ENCODE measurements at regions not wholly inside any gene's neighbourhood (a gene's known extent, or its start where the extent isn't known, plus 50 kb on each side); places are given as distances from the start of the nearest gene placed in this dataset.

DNA sequence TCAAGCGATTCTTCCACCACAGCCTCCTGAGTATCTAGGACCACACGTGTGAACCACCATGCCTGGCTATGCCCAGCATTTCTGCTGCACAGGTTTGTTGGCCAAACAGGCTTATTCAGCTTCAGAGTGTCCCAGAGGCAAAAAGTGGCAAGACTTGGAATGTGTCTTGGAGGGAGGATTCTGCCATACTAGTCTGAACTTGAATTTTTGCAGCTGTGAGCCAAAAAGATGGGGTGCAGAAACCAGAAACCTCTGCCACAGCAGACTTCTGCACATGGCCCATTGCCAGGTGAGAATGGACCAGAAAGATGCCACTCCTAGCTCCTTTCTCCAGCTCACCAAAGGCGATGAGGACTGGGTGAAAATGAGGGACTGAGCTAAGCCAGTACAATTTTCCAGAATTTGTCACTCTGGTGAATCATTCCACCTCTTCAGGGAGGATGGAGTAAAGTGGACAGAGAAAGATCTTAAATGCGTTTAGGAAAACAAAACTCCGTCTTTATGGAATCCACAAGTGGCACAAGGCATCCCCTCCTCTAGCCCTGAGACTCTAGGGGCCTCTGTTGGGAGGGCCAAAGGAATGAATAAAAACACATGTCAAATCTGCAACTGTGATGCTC lies 369.1 kb upstream of the CLNK start:
- Mint-ChIP-seq H3K4me3 (no peak overlapping the region), H3K27me3 (no peaks in the 10 kb centered on the region), H3K9me3 (peaks cover 0 to 11% (median under 1%) of the 10 kb centered on the region in 8 donors), H3K36me3 (no peaks in the 10 kb centered on the region), H3K4me1 (no peaks in the 10 kb centered on the region), H3K27ac (no peak overlapping the region)
- H3K27ac ChIP-seq (ENCODE audit: low read depth, low read length) = no peak overlapping the region
- no peak for DNase-seq
- no peaks in the 10 kb centered on the region for H3K27me3 ChIP-seq (ENCODE audit: insufficient read depth, low read length)
- no peaks in the 10 kb centered on the region for H3K9me3 ChIP-seq (ENCODE audit: control insufficient read depth in 1 of 2, low read length in 2 of 2)
- H3K4me3 ChIP-seq (ENCODE audit: low read length in 2 of 2) = no peak overlapping the region
- intact Hi-C loops (cut with micrococcal nuclease) = no loop called here
- H3K36me3 ChIP-seq (ENCODE audit: insufficient read depth, low read length) = no peaks in the 10 kb centered on the region
- CTCF ChIA-PET (ENCODE audit: partially characterized antibody) = no interaction called here
- POLR2A ChIA-PET (ENCODE audit: partially characterized antibody) = no interaction called here
- H3K4me1 ChIP-seq (ENCODE audit: insufficient read depth, low read length) = no peaks in the 10 kb centered on the region

DNA sequence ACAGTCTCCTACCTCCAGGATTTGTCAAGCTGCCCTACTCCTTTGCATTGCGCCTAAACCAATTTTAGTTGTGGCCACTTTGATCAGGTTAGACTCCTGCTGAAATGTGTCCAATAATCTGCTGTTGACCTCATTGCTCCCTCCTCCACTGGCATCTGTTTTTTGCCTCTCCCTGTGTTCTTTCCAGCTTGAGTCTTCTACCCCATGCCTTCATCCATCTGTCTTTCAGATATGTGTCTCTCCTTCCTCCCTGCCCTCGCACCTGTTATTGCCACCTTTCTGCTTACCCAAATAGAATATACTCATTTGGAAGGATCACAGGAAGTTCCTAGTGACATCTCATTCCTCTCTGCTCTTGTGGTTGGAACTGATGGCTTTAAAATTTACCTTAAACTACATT lies 366.6 kb upstream of the CLNK start:
- no peaks in the 10 kb centered on the region for H3K4me1 Mint-ChIP-seq
- ChIA-PET POLR2A (ENCODE audit: partially characterized antibody) (no interaction called here), CTCF (ENCODE audit: partially characterized antibody) (no interaction called here)
- intact Hi-C loops (cut with micrococcal nuclease) = no loop called here
- H3K36me3 ChIP-seq (ENCODE audit: insufficient read depth, low read length) = no peaks in the 10 kb centered on the region
- no peak overlapping the region for H3K27ac ChIP-seq (ENCODE audit: low read depth, low read length)
- H3K4me3 ChIP-seq (ENCODE audit: low read length in 2 of 2) = no peak overlapping the region
- H3K27ac Mint-ChIP-seq = no peak overlapping the region
- no peaks in the 10 kb centered on the region for H3K27me3 Mint-ChIP-seq
- H3K9me3 Mint-ChIP-seq = peaks cover 0 to 6% (median 0%) of the 10 kb centered on the region in 8 donors
- no peaks in the 10 kb centered on the region for H3K4me1 ChIP-seq (ENCODE audit: insufficient read depth, low read length)
- H3K9me3 ChIP-seq (ENCODE audit: control insufficient read depth in 1 of 2, low read length in 2 of 2) = no peaks in the 10 kb centered on the region
- H3K4me3 Mint-ChIP-seq = no peak overlapping the region
- DNase-seq = no peak
- no peaks in the 10 kb centered on the region for H3K36me3 Mint-ChIP-seq
- H3K27me3 ChIP-seq (ENCODE audit: insufficient read depth, low read length) = no peaks in the 10 kb centered on the region

DNA sequence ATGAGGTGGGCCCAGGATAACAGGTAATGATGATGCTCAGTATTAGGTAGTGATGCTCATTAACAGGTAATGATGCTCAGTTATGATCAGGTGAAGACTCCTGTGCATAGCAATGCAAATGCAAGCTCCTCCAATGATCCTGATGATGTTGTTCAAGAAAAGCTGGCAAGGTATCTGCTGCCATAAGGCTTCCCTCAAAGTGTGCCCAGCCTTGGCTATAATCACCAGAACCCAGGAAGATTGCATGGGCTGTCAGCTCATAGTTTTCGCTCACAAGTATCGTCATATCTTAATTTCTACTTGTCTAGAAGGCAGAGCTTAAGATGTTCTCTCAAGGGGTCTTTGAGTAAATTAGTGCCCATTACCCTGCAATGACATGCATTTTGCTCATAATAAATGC lies 366.2 kb upstream of the CLNK start:
- H3K4me1 ChIP-seq (ENCODE audit: insufficient read depth, low read length) = no peaks in the 10 kb centered on the region
- H3K27ac ChIP-seq (ENCODE audit: low read depth, low read length) = no peak overlapping the region
- no peaks in the 10 kb centered on the region for H3K36me3 ChIP-seq (ENCODE audit: insufficient read depth, low read length)
- H3K27me3 ChIP-seq (ENCODE audit: insufficient read depth, low read length) = no peaks in the 10 kb centered on the region
- ChIA-PET POLR2A (ENCODE audit: partially characterized antibody) (no interaction called here), CTCF (ENCODE audit: partially characterized antibody) (no interaction called here)
- DNase-seq = no peak
- Mint-ChIP-seq H3K27ac (no peak overlapping the region), H3K36me3 (no peaks in the 10 kb centered on the region), H3K4me1 (no peaks in the 10 kb centered on the region), H3K4me3 (no peak overlapping the region), H3K9me3 (peaks cover 0 to 6% (median 0%) of the 10 kb centered on the region in 8 donors), H3K27me3 (no peaks in the 10 kb centered on the region)
- H3K9me3 ChIP-seq (ENCODE audit: control insufficient read depth in 1 of 2, low read length in 2 of 2) = no peaks in the 10 kb centered on the region
- H3K4me3 ChIP-seq (ENCODE audit: low read length in 2 of 2) = no peak overlapping the region
- intact Hi-C loops (cut with micrococcal nuclease) = no loop called here

DNA sequence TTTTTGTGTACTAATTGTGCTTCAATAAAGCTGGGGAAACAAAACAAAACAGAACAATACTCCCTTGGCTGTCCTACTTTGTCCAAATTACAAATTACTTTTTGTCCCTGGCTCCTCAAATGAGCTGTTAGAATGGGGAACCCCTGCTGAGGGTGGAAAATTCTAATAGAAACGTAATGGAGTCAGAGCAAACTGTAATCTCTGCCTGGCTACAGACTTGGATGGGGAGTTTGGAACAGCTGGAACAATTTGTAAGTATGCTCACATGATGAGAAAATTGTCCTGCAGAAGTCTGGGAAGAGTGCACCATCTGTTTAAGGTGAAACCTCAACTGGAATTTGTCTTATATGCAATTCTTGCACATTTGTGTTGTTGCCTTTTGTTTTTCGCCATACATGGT lies 364.4 kb upstream of the CLNK start:
- no peak for DNase-seq
- H3K4me1 Mint-ChIP-seq = no peaks in the 10 kb centered on the region
- H3K9me3 Mint-ChIP-seq = peaks cover 0 to 6% (median 1%) of the 10 kb centered on the region in 8 donors
- no peaks in the 10 kb centered on the region for H3K36me3 ChIP-seq (ENCODE audit: insufficient read depth, low read length)
- CTCF ChIA-PET (ENCODE audit: partially characterized antibody) = no interaction called here
- H3K27ac Mint-ChIP-seq = no peak overlapping the region
- H3K27me3 Mint-ChIP-seq = no peaks in the 10 kb centered on the region
- intact Hi-C loops (cut with micrococcal nuclease) = no loop called here
- no peaks in the 10 kb centered on the region for H3K4me1 ChIP-seq (ENCODE audit: insufficient read depth, low read length)
- no peak overlapping the region for H3K4me3 Mint-ChIP-seq
- H3K4me3 ChIP-seq (ENCODE audit: low read length in 2 of 2) = no peak overlapping the region
- no peaks in the 10 kb centered on the region for H3K9me3 ChIP-seq (ENCODE audit: control insufficient read depth in 1 of 2, low read length in 2 of 2)
- no peak overlapping the region for H3K27ac ChIP-seq (ENCODE audit: low read depth, low read length)
- H3K36me3 Mint-ChIP-seq = no peaks in the 10 kb centered on the region
- H3K27me3 ChIP-seq (ENCODE audit: insufficient read depth, low read length) = no peaks in the 10 kb centered on the region
- POLR2A ChIA-PET (ENCODE audit: partially characterized antibody) = no interaction called here

DNA sequence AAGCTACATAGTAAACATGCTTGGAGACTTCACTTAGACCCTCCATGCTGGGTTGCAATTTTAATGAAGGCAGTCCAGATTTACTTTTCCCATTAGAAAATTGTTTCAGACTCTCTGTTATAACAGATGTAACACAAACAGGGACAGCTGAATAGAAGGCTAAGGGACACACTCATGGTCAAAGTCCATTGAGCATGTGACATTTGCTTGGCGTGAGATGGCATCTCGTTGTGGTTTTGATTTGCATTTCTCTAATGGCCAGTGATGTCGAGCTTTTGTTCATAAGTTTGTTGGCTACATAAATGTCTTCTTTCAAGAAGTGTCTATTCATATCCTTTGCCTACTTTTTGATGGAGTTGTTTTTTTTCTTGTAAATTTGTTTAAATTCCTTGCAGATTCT lies 358.2 kb upstream of the CLNK start:
- Mint-ChIP-seq H3K9me3 (peaks cover 0 to 6% (median 1%) of the 10 kb centered on the region in 8 donors), H3K27me3 (no peaks in the 10 kb centered on the region), H3K4me3 (no peak overlapping the region), H3K36me3 (no peaks in the 10 kb centered on the region), H3K4me1 (no peaks in the 10 kb centered on the region), H3K27ac (no peak overlapping the region)
- Histone ChIP-seq H3K4me3 (ENCODE audit: low read length in 2 of 2) (no peak overlapping the region), H3K4me1 (ENCODE audit: insufficient read depth, low read length) (no peaks in the 10 kb centered on the region), H3K27ac (ENCODE audit: low read depth, low read length) (no peak overlapping the region), H3K36me3 (ENCODE audit: insufficient read depth, low read length) (no peaks in the 10 kb centered on the region), H3K9me3 (ENCODE audit: control insufficient read depth in 1 of 2, low read length in 2 of 2) (no peaks in the 10 kb centered on the region), H3K27me3 (ENCODE audit: insufficient read depth, low read length) (no peaks in the 10 kb centered on the region)
- ChIA-PET CTCF (ENCODE audit: partially characterized antibody) (no interaction called here), POLR2A (ENCODE audit: partially characterized antibody) (no interaction called here)
- intact Hi-C loops (cut with micrococcal nuclease) = no loop called here
- no peak for DNase-seq

DNA sequence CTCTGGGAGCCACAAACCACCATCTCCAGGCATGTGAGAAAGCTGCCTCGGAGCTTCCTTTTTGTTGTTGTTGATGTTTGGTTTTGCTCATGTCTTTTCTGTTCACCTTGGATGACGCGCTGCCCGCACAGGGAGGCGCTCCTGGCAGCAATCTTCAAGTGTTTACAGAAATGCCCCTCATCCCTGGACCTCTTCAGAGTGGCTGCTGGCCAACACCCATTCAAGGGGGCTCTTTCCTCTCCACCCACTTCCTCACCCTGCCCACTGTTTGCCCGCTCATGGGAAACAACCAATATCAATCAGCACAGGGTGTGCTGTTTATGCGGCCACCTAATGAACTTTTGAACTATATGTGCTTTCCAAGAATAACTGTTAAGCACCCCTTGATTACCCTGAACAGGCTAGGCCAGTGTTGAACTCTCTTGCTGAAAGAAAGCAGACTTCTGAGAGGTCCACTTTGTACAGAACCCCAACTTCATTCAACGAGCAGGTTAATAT lies 355.1 kb upstream of the CLNK start:
- Histone ChIP-seq H3K36me3 (ENCODE audit: insufficient read depth, low read length) (no peaks in the 10 kb centered on the region), H3K27ac (ENCODE audit: low read depth, low read length) (no peak overlapping the region), H3K9me3 (ENCODE audit: control insufficient read depth in 1 of 2, low read length in 2 of 2) (no peaks in the 10 kb centered on the region), H3K4me1 (ENCODE audit: insufficient read depth, low read length) (no peaks in the 10 kb centered on the region), H3K4me3 (ENCODE audit: low read length in 2 of 2) (no peak overlapping the region), H3K27me3 (ENCODE audit: insufficient read depth, low read length) (no peaks in the 10 kb centered on the region)
- POLR2A ChIA-PET (ENCODE audit: partially characterized antibody) = no interaction called here
- no peaks in the 10 kb centered on the region for H3K4me1 Mint-ChIP-seq
- H3K4me3 Mint-ChIP-seq = no peak overlapping the region
- intact Hi-C loops (cut with micrococcal nuclease) = no loop called here
- H3K27ac Mint-ChIP-seq = no peak overlapping the region
- H3K27me3 Mint-ChIP-seq = no peaks in the 10 kb centered on the region
- DNase-seq = no peak
- CTCF ChIA-PET (ENCODE audit: partially characterized antibody) = no interaction called here
- no peaks in the 10 kb centered on the region for H3K36me3 Mint-ChIP-seq
- peaks cover 0 to 6% (median 0%) of the 10 kb centered on the region in 8 donors for H3K9me3 Mint-ChIP-seq

DNA sequence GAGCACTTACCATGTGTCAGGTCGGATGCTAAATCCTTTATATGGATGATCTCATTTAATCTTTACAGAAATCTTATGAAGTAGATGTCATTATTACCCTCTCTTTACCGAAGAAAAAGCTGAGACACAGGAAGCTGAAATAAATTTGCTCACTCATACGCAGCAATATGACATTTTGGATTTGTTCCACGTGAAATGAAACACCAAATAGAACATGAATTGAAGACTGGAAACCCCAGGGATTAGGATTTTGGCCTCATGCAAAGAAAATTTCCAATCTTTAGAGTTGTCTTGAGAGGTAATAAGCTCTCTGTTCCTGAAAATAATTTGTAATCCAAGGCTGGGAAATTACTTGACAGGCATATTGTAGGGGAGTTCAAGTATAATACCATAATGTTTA lies 354.4 kb upstream of the CLNK start:
- intact Hi-C loops (cut with micrococcal nuclease) = no loop called here
- H3K9me3 Mint-ChIP-seq = peaks cover 0 to 6% (median 0%) of the 10 kb centered on the region in 8 donors

DNA sequence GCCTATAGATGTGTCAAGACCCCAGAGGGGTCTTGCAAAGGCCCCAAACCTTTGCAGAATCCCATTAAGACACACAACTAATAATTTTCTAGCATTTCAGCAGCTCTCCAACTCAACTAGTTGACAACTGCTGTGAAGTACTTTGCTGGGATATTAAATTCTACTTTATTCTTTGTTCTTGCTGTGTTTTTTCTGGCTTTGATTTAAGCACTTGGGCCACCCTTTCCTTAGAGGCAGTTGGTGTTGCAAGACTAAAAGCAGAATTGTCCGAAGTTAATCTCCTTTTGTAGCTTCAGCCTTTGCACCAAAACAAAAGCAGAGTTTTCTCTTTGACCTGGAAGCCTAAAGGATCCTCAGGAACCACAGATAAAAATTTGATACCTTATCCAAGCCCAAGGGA lies 353.1 kb upstream of the CLNK start:
- H3K4me3 ChIP-seq (ENCODE audit: low read length in 2 of 2) = no peak overlapping the region
- no peaks in the 10 kb centered on the region for H3K4me1 ChIP-seq (ENCODE audit: insufficient read depth, low read length)
- H3K4me1 Mint-ChIP-seq = no peaks in the 10 kb centered on the region
- intact Hi-C loops (cut with micrococcal nuclease) = no loop called here
- no peaks in the 10 kb centered on the region for H3K27me3 ChIP-seq (ENCODE audit: insufficient read depth, low read length)
- no peaks in the 10 kb centered on the region for H3K9me3 ChIP-seq (ENCODE audit: control insufficient read depth in 1 of 2, low read length in 2 of 2)
- H3K27ac Mint-ChIP-seq = no peak overlapping the region
- H3K36me3 Mint-ChIP-seq = no peaks in the 10 kb centered on the region
- H3K27ac ChIP-seq (ENCODE audit: low read depth, low read length) = no peak overlapping the region
- no peak overlapping the region for H3K4me3 Mint-ChIP-seq
- ChIA-PET POLR2A (ENCODE audit: partially characterized antibody) (no interaction called here), CTCF (ENCODE audit: partially characterized antibody) (no interaction called here)
- no peak for DNase-seq
- H3K9me3 Mint-ChIP-seq = peaks cover 0 to 4% (median 0%) of the 10 kb centered on the region in 8 donors
- no peaks in the 10 kb centered on the region for H3K27me3 Mint-ChIP-seq
- H3K36me3 ChIP-seq (ENCODE audit: insufficient read depth, low read length) = no peaks in the 10 kb centered on the region

More for the DNA sequence above, 354.4 kb upstream of the CLNK start:
- H3K9me3 ChIP-seq (ENCODE audit: control insufficient read depth in 1 of 2, low read length in 2 of 2) = no peaks in the 10 kb centered on the region
- no peak for DNase-seq
- H3K27ac ChIP-seq (ENCODE audit: low read depth, low read length) = no peak overlapping the region
- H3K27me3 Mint-ChIP-seq = no peaks in the 10 kb centered on the region
- no peak overlapping the region for H3K4me3 ChIP-seq (ENCODE audit: low read length in 2 of 2)
- ChIA-PET CTCF (ENCODE audit: partially characterized antibody) (no interaction called here), POLR2A (ENCODE audit: partially characterized antibody) (no interaction called here)
- no peaks in the 10 kb centered on the region for H3K4me1 Mint-ChIP-seq
- no peaks in the 10 kb centered on the region for H3K27me3 ChIP-seq (ENCODE audit: insufficient read depth, low read length)
- H3K4me3 Mint-ChIP-seq = no peak overlapping the region
- no peak overlapping the region for H3K27ac Mint-ChIP-seq
- no peaks in the 10 kb centered on the region for H3K36me3 Mint-ChIP-seq
- no peaks in the 10 kb centered on the region for H3K4me1 ChIP-seq (ENCODE audit: insufficient read depth, low read length)
- no peaks in the 10 kb centered on the region for H3K36me3 ChIP-seq (ENCODE audit: insufficient read depth, low read length)
